ENCODE measurements at regions not wholly inside any gene's neighbourhood (a gene's known extent, or its start where the extent isn't known, plus 50 kb on each side); places are given as distances from the start of the nearest gene placed in this dataset.

- no peak for TF ChIP-seq EZH2 (IDR thresholded peaks at IDR 0.05)
- TF ChIP-seq POLR2AphosphoS5 (IDR thresholded peaks at IDR 0.05; ENCODE audit: borderline replicate concordance, low read depth, low read length): no peak
- no peak for TF ChIP-seq FOXP2 (optimal IDR thresholded peaks at IDR 0.05; ENCODE audit: control extremely low read depth, extremely low read length, insufficient read depth)
These were observed 340.4 kb upstream of the KCNMB2 start for GRCh38 chr3:178195824-178196223.

All from SK-N-MC (cell line).